ENCODE measurements at regions not wholly inside any gene's neighbourhood (a gene's known extent, or its start where the extent isn't known, plus 50 kb on each side); places are given as distances from the start of the nearest gene placed in this dataset.

GRCh38 chr15:54707805-54708752 lies 488.7 kb downstream of the RSL24D1 start:
- DNase-seq: no peak

GRCh38 chr15:54687628-54688027 lies 509.1 kb downstream of the RSL24D1 start:
- DNase-seq: no peak

Data from NCI-H226 (cell line).